ENCODE measurements at regions not wholly inside any gene's neighbourhood (a gene's known extent, or its start where the extent isn't known, plus 50 kb on each side); places are given as distances from the start of the nearest gene placed in this dataset.
"Not testable (repeated sequence)": the region's sequence is repeated elsewhere in the genome, so short reads cannot be mapped to it uniquely, and the experiment has no call there.

- not testable (repeated sequence) for DNase-seq (ENCODE audit: low spot score)
These were observed 603.2 kb upstream of the MAP3K7 start for GRCh38 chr6:91190041-91190440.

- DNase-seq (ENCODE audit: low spot score), result no peak
These were observed 598.2 kb upstream of the MAP3K7 start for GRCh38 chr6:91185072-91185471.

GRCh38 chr6:91181416-91181815 lies 594.5 kb upstream of the MAP3K7 start:
- no peak for DNase-seq (ENCODE audit: low spot score)

GRCh38 chr6:91173651-91174050 lies 586.8 kb upstream of the MAP3K7 start:
- no peak for DNase-seq (ENCODE audit: low spot score)

DNA sequence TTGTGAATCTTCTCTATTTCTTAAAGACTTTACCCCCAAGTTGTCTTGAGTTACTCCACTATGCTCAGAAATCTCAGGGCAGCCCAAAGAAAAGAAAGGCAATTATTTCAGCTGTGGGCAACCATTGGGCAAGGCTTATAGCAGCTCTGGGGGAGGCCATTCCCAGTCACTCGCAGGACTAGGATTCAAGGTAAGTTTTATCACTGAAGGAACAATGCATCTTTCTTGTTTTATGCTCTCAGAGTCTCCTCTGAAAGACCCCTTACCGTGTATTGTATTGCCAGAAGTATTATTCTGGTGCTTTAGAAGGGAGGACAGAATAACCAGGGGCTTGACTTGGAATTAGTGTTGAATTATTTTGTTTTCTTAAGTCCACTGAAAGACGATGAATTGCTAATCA lies 586.3 kb upstream of the MAP3K7 start:
- DNase-seq (ENCODE audit: low spot score), result no peak

- no peak for DNase-seq (ENCODE audit: low spot score)
These were observed 585.0 kb upstream of the MAP3K7 start for GRCh38 chr6:91171754-91172462.

DNA sequence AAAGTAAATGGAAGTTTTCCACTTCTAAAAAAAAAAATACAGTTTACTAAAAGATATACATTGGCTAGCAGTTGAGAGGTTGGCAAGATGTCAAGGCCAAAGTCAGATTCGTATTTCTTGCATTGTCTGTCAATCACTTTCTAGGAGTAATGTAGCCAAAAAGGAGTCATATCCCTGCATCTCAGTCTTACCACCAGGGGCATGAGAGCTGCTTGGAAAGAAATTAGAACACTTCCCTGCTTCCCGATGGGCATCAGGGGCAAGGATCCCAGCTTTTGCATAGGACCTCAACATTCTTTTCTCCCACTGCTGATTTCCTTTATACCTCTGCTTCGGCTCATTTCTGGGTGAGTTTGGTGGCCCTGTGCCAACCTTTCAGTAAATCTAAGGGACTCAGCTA lies 581.0 kb upstream of the MAP3K7 start:
- DNase-seq (ENCODE audit: low spot score), result no peak

DNA sequence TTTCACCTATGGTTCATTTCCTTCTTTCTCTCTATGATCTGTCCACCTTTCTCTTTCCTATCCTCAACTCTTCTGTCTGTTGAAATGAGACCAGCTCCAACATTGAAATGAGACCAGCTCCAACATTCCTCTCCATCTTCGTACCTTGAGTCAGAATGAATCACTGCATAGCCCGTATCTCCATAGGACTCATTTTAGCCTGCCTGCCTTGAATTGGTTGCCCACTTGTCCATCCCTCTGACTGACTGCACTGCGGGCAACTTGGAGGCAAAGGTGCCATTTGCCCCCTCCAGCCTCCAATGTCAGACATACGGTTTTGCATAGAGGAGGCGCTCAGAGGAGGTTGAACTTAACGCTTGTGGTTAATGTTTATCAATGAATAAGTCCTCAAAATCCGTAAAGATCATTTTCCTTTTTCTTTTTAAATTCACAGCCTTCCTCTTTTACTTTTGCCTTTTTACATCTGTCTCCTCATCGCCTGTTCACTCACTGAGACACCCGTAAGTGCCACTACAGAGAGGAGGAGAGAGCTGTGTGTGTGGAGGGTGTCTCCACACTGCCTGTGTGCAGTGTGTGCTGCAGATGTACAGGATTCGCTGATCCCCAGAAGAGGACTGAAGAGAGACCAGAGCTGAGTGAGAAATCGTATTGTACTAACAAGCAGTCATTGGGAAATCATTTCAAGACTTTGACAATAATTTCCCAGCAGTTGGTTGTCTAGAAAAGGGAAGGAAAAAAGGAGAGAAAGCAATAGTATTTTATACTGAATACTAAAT lies 579.6 kb upstream of the MAP3K7 start:
- no peak for DNase-seq (ENCODE audit: low spot score)

- DNase-seq (ENCODE audit: low spot score), result no peak
These were observed 577.2 kb upstream of the MAP3K7 start for GRCh38 chr6:91164105-91164504.

DNA sequence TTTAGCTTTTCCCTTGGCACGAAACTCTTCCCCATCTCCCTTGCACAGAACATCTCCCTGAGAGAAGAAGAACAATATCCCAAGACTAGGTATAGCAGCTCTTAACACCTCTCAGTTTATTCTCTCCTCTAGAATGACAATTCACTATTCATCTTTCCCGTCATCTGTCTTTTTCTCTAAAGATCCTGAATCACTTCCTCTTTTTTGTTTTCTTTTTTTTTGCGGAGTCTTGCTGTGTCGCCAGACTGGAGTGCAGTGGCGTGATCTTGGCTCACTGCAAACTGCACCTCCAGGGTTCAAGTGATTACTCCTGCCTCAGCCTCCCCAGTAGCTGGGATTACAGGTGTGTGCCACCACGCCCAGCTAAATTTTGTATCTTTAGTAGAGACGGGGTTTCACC lies 574.4 kb upstream of the MAP3K7 start:
- DNase-seq (ENCODE audit: low spot score), result no peak

- DNase-seq (ENCODE audit: low spot score), result no peak
These were observed 568.4 kb upstream of the MAP3K7 start for GRCh38 chr6:91155129-91155785.

DNA sequence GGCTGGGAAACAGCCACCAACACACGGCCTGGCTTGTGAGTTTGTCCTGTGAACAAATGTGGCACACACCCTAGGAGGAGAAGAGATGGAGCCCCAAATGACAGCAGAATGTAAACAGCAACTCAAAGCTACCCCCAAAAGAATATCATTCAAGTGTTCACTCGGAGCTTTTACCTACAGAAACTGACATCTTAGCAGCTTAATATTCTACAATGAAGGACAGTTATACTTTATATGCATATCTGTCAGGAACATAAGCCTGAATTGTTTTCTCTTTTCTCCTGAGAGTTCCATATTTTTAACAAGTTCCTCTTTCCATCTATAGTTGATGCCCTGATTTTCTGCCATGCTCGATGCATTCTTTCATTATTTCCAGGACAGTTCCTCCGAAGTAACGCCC lies 566.0 kb upstream of the MAP3K7 start:
- no peak for DNase-seq (ENCODE audit: low spot score)

DNA sequence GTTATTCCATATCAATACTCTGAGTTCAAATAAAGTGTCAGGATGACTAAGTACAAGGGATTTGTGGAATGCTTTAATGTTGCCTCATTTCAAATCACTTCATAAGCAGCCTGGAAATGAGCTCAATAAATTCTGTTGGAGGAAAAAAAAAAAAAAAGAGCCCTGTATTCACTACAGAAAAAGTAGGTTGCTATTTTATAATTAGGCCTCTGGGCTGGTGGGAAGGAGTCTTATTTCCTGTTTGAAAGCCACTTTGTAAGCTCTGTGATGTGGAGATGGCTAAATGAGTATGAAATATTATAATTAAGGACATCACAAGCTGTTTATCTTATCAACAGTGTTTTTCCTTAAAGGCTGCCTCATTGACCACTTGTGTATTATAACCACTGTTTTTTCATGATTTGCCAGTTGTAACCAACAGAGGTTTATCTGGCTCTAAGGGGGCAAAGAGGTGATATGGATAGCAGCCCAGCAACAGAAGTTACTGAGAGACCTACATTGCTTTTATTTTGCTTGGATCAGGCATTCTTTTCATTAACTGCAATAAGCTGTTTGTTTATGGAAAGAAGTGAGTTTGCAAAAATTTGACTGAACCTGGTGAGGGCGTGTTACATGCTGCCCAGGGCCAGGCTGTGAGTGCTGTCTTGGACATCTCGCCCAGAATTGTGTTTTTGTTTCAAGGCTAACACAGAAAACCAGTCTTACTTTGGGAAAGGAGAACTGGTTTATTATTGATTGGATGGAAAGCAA lies 563.3 kb upstream of the MAP3K7 start:
- DNase-seq (ENCODE audit: low spot score), result no peak

DNA sequence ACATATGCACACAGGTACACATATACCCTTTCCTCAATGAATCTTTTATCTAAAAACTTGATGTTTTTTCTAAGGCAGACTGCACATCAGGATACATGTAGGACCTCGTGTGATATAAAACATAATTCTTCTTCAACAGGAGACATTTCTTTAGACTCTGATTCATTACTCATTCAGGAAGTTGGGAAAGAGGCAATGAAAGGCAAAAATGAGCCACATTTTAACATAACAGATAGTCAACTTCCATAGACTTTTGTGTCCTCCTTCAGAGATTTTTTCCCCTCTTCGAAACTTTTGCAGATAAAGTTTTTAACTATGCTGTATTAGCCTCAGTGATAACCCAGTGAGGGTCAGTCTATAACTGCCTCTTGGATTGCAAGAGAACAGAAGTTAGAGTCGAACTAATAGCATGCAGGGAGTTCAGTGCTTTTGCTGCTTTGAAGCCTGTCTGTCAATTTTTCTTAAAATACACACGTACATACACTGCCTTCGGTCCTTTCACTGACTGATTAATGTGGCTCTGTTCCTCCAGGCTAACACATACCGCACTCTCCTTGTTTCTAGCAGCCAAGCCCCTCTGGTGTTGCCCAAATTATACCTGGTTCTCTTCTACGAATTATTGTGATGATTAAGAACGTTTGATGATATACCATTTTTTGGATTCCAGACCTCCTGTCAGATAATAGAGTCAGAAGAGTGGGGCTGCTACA lies 562.5 kb upstream of the MAP3K7 start:
- no peak for DNase-seq (ENCODE audit: low spot score)

DNA sequence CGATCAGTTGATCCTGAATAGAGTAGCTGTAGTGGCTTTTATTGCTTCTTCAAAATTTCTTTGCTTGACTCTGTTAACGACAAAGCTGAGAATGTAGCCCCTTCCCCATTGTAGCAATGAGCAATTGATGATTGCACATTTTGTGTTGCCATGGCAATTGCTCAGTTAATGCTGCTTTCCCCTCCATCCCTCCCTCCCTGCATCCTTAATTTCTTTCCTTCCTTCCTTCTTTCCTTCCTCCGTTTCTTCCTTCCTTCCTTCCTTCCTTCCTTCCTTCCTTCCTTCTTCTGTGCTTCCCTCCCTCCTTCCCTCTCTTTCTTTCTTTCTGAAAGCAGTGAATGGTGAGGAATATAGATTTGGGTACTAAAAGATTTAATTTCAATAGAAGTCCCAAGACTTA lies 557.3 kb upstream of the MAP3K7 start:
- no peak for DNase-seq (ENCODE audit: low spot score)

DNA sequence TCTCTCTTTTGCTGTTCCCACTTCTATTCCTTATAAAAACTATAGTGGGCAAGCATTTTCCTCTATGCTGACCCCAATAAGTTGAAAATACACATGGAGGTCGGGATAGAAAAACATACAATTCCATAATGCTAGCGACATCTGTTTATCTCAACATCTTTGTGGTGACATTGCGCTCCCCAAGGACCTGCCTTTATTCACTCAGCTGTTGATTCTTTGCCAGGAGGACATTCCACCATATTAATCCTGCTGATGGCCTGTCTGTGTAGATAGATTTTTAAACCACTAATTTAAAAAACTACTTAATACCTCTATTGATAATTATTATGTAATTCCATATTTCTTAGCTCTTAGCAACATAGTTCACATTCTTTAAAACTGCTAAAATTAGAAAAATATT lies 555.3 kb upstream of the MAP3K7 start:
- DNase-seq (ENCODE audit: low spot score), result no peak

- DNase-seq (ENCODE audit: low spot score), result no peak
These were observed 554.5 kb upstream of the MAP3K7 start for GRCh38 chr6:91141346-91141745.

GRCh38 chr6:91140449-91140848 lies 553.6 kb upstream of the MAP3K7 start:
- DNase-seq (ENCODE audit: low spot score), result no peak

- no peak for DNase-seq (ENCODE audit: low spot score)
These were observed 550.4 kb upstream of the MAP3K7 start for GRCh38 chr6:91137286-91137685.

DNA sequence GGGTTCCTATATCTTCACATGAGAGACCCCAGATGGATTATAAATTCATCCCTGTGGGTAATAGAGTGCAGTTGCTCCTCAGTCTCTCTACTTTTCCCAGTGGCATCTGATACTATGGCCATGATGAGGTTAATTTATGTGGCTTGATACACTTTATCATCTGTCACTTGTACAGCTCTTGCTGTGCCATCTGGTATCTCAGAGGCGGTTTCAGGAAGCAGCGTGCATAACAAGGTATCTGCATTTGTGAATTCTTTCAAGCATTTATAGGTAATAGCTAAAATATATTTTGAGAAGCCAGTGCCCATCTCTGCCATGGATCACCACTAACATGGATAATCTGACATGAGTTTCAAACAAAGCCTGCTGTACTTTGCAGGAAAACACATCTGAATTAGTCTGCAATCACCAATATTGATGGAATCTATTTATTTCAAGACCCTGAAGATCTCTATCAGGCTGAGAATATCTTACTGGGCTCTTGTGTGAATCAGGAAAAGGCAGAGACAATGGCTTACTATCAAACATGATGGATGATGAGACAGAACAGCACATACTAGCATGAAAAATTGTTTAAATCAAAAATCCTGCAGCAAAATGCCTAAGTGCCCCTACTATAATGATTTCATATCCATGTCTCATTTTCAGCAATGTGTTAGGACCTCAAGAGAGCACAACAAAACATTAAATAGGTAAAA lies 548.7 kb upstream of the MAP3K7 start:
- DNase-seq (ENCODE audit: low spot score), result no peak

GRCh38 chr6:91132461-91132860 lies 545.6 kb upstream of the MAP3K7 start:
- no peak for DNase-seq (ENCODE audit: low spot score)

All from CD4-positive, alpha-beta T cell treated with Interleukin-6 at 100 ng/mL for 8 hours (primary cell).